CD4-positive, alpha-beta memory T cell (primary cell): ENCODE measurements at regions not wholly inside any gene's neighbourhood (a gene's known extent, or its start where the extent isn't known, plus 50 kb on each side); places are given as distances from the start of the nearest gene placed in this dataset.

Experiments
- CTCF ChIA-PET: fragments of 350-600 bp; sonication (Branson Sonifier 250); formaldehyde crosslinking; loops from one replicate; lab custom pipeline; 2021; ENCODE audit warnings: inconsistent platforms; ENCODE audit not compliant: partially characterized antibody; lab: Charles Lee
- POLR2A ChIA-PET: fragments of 350-600 bp; sonication (Branson Sonifier 250); formaldehyde crosslinking; loops from one replicate; lab custom pipeline; 2021; ENCODE audit not compliant: partially characterized antibody; lab: Charles Lee
- DNase-seq, 5 donors: peaks; one replicate each; pipeline versions ENCODE4 v3.0.0 to v3.0.0-alpha.2; 2020 to 2022; ENCODE audit warnings: mixed read lengths in 1 of 5
- H3K27ac ChIP-seq: one replicate; pipeline ENCODE4 v1.7.0; 2013; ENCODE audit warnings: low read depth, low read length
- H3K27me3 ChIP-seq: 2 replicates; pipeline ENCODE4 v1.7.0; 2013; ENCODE audit warnings: mild to moderate bottlenecking, low read length, moderate library complexity; ENCODE audit not compliant: insufficient read depth
- H3K36me3 ChIP-seq: 2 replicates; pipeline ENCODE4 v1.7.0; 2013; ENCODE audit warnings: mild to moderate bottlenecking, low read length, moderate library complexity; ENCODE audit not compliant: insufficient read depth
- H3K4me1 ChIP-seq: 2 replicates; pipeline ENCODE4 v1.7.0; 2013; ENCODE audit warnings: mild to moderate bottlenecking, low read length, moderate library complexity; ENCODE audit not compliant: insufficient read depth
- H3K4me3 ChIP-seq, 2 donors: one replicate each; pipeline ENCODE4 v1.7.0; 2013; ENCODE audit warnings: low read length in 2 of 2, mild to moderate bottlenecking in 1 of 2
- H3K9me3 ChIP-seq, 2 donors: one replicate each; pipeline ENCODE4 v1.7.0; 2013; ENCODE audit warnings: low read length in 2 of 2, control low read depth in 1 of 2; ENCODE audit not compliant: control insufficient read depth in 1 of 2
- H3K27ac Mint-ChIP-seq, 7 donors: one replicate each; pipeline ENCODE4 v1.8.0; 2020 to 2021; ENCODE audit warnings: mixed read lengths in 7 of 7, mild to moderate bottlenecking in 6 of 7, inconsistent platforms in 3 of 7, moderate library complexity in 3 of 7
- H3K27me3 Mint-ChIP-seq, 2 donors: one replicate each; pipeline ENCODE4 v1.8.0; 2020 to 2021; ENCODE audit warnings: mixed read lengths in 2 of 2
- H3K36me3 Mint-ChIP-seq, 2 donors: one replicate each; pipeline ENCODE4 v1.8.0; 2020 to 2021; ENCODE audit warnings: mixed read lengths in 2 of 2, inconsistent platforms in 1 of 2, mild to moderate bottlenecking in 1 of 2
- H3K4me1 Mint-ChIP-seq, 4 donors: one replicate each; pipeline ENCODE4 v1.8.0; 2020 to 2021; ENCODE audit warnings: mixed read lengths in 4 of 4, mild to moderate bottlenecking in 1 of 4
- H3K4me3 Mint-ChIP-seq, 8 donors: one replicate each; pipeline ENCODE4 v1.8.0; 2020 to 2021; ENCODE audit warnings: mixed read lengths in 8 of 8, mild to moderate bottlenecking in 7 of 8, moderate library complexity in 6 of 8, inconsistent platforms in 3 of 8
- H3K9me3 Mint-ChIP-seq, 8 donors: one replicate each; pipeline ENCODE4 v1.8.0; 2020 to 2021; ENCODE audit warnings: mixed read lengths in 8 of 8, mild to moderate bottlenecking in 5 of 8, inconsistent platforms in 3 of 8, moderate library complexity in 1 of 8
- intact Hi-C: fragments of 100-400 bp; cut with micrococcal nuclease; formaldehyde crosslinking; loops from one replicate; pipeline ENCODE4 v1.15.1; 2023

DNA sequence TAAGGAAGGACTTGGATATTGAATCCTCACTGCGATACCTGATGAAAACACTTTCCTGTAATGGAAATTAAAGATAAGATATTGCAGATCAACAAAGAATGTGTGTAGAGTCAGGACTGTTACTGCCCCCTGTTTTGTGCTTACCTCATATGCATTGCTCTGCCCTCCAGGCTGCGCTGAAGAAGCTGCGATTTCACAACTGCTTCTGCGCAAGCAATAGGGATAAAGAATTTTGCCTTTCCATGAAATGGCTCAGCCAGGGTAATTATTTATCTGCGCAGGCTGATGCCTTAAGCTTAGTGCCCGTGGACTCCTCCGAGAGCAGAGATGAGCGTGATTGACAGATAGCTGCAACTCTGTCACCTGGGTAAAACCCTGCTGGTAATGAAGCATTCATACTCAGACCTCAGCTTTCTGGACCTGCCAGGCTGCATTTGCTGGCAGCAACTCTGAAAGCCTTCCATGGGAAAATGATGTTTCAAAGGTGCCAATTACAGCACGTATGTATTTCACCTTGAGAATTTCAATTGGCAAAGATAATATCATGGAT, 370.6 kb downstream of the SAMD5 start:
- H3K4me3 ChIP-seq = no peak overlapping the region
- H3K27ac ChIP-seq = no peak overlapping the region
- H3K36me3 Mint-ChIP-seq = no peaks in the 10 kb centered on the region
- no peak for DNase-seq
- intact Hi-C loops = no loop called here
- H3K9me3 ChIP-seq = no peaks in the 10 kb centered on the region
- no peaks in the 10 kb centered on the region for H3K4me1 ChIP-seq
- H3K27me3 ChIP-seq = no peaks in the 10 kb centered on the region
- peaks cover 0 to 3% (median 0%) of the 10 kb centered on the region in 8 donors for H3K9me3 Mint-ChIP-seq
- H3K27ac Mint-ChIP-seq = no peak overlapping the region
- H3K4me1 Mint-ChIP-seq = no peaks in the 10 kb centered on the region
- no peaks in the 10 kb centered on the region for H3K27me3 Mint-ChIP-seq
- ChIA-PET POLR2A (no interaction called here), CTCF (no interaction called here)
- no peak overlapping the region for H3K4me3 Mint-ChIP-seq
- H3K36me3 ChIP-seq = no peaks in the 10 kb centered on the region

DNA sequence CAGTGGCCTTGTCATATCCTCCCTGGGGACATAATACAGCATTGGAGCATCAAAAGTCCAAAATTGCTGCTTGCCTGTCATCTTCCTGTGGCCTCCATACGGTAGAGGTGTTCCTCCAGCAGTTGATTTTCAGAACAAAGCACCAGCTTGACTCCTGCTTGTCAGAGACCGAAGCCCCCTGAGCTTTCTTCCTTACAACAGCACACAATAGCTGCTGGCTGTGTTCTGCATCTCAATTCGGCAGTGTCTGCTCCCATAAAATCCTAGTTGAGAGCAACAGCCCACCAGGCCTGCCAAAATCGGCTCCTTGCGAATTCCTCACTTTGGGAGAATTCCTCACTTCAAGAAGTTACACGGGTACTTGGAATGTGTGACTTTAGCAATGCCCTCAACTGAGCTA, 372.9 kb downstream of the SAMD5 start:
- Histone ChIP-seq H3K27ac (no peak overlapping the region), H3K4me1 (no peaks in the 10 kb centered on the region), H3K9me3 (no peaks in the 10 kb centered on the region), H3K27me3 (no peaks in the 10 kb centered on the region), H3K4me3 (no peak overlapping the region), H3K36me3 (no peaks in the 10 kb centered on the region)
- Mint-ChIP-seq H3K4me1 (no peaks in the 10 kb centered on the region), H3K36me3 (no peaks in the 10 kb centered on the region), H3K27me3 (no peaks in the 10 kb centered on the region), H3K4me3 (no peak overlapping the region), H3K9me3 (peaks cover 0 to 3% (median 0%) of the 10 kb centered on the region in 8 donors), H3K27ac (no peak overlapping the region)
- DNase-seq = no peak
- ChIA-PET POLR2A (no interaction called here), CTCF (no interaction called here)
- intact Hi-C loops = no loop called here

DNA sequence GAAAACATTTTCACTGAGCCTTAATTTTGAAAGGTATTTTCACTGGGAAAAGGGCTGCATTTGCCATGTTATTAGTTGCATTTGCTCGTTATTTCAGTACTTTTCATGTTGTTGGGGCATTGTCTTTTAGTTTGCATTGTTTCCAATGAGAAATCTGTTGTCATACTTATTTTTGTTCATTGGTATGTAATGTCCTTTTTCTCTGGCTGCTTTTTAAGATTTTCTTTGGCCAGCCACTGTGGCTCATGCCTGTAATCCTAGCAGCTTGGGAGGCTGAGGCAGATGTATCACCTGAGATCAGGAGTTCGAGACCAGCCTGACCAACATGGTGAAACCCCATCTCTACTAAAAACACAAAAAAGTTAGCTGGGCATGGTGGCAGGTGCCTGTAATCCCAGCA, 379.9 kb downstream of the SAMD5 start:
- H3K27me3 Mint-ChIP-seq = no peaks in the 10 kb centered on the region

DNA sequence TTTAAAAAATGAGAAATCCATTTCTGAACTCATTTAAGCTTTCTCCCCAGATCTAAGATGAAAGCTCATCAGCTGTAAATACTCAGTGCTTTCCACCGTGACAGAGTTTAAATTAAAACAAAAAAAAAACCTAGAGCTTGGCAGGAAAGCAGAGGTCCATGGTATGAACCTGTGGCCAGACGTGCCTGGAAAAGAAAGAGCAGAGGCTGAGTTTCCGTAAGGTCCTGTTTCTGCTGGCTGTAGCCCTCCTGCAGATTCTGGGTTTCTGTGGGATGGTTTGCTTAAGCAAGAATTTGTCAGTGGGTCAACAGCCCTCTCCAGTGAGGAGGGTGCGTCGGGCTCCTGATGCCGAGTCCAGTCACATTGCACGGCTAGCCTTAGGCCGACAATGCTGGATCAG, 383.2 kb downstream of the SAMD5 start:
- peaks cover 0 to 9% (median 5%) of the 10 kb centered on the region in 8 donors for H3K9me3 Mint-ChIP-seq
- H3K4me3 ChIP-seq = no peak overlapping the region
- ChIA-PET CTCF (no interaction called here), POLR2A (no interaction called here)
- H3K27me3 ChIP-seq = no peaks in the 10 kb centered on the region
- no peaks in the 10 kb centered on the region for H3K27me3 Mint-ChIP-seq
- no peaks in the 10 kb centered on the region for H3K4me1 ChIP-seq
- no peak overlapping the region for H3K4me3 Mint-ChIP-seq
- intact Hi-C loops = no loop called here
- H3K4me1 Mint-ChIP-seq = no peaks in the 10 kb centered on the region
- no peaks in the 10 kb centered on the region for H3K9me3 ChIP-seq
- no peak for DNase-seq
- no peak overlapping the region for H3K27ac ChIP-seq
- no peaks in the 10 kb centered on the region for H3K36me3 ChIP-seq
- no peaks in the 10 kb centered on the region for H3K36me3 Mint-ChIP-seq
- H3K27ac Mint-ChIP-seq = no peak overlapping the region

More for the DNA sequence above, 379.9 kb downstream of the SAMD5 start:
- Mint-ChIP-seq H3K9me3 (peaks cover 0 to 9% (median 4%) of the 10 kb centered on the region in 8 donors), H3K27ac (no peak overlapping the region), H3K36me3 (no peaks in the 10 kb centered on the region), H3K4me3 (no peak overlapping the region), H3K4me1 (no peaks in the 10 kb centered on the region)
- Histone ChIP-seq H3K27ac (no peak overlapping the region), H3K36me3 (no peaks in the 10 kb centered on the region), H3K9me3 (no peaks in the 10 kb centered on the region), H3K27me3 (no peaks in the 10 kb centered on the region), H3K4me1 (no peaks in the 10 kb centered on the region), H3K4me3 (no peak overlapping the region)
- ChIA-PET CTCF (no interaction called here), POLR2A (no interaction called here)
- intact Hi-C loops = no loop called here
- no peak for DNase-seq

DNA sequence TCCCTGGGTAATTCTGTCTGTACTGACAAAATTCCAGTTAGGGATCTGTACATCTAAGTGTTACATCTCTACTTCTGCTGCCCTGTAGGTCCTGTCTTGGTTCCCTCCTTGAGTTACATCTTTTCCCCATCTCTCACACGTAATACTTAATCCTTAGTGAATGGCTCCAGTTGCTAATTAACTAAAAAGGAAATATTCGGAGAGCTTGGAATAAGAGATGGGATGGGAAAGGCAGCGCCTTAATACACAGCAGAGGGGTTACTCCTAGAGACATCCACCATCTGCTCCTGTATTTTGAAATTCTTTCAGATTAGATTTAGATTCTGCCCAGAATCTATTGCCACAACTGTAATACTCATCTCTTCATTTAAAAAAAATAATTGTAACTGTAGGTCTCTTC, 384.0 kb downstream of the SAMD5 start:
- H3K36me3 ChIP-seq = no peaks in the 10 kb centered on the region
- H3K27me3 ChIP-seq = no peaks in the 10 kb centered on the region
- Mint-ChIP-seq H3K9me3 (peaks cover 0 to 7% (median 4%) of the 10 kb centered on the region in 8 donors), H3K27ac (no peak overlapping the region), H3K27me3 (no peaks in the 10 kb centered on the region), H3K4me1 (no peaks in the 10 kb centered on the region), H3K4me3 (no peak overlapping the region), H3K36me3 (no peaks in the 10 kb centered on the region)
- intact Hi-C loops = no loop called here
- no peaks in the 10 kb centered on the region for H3K4me1 ChIP-seq
- no peak overlapping the region for H3K4me3 ChIP-seq
- H3K27ac ChIP-seq = no peak overlapping the region
- DNase-seq = no peak
- no peaks in the 10 kb centered on the region for H3K9me3 ChIP-seq
- ChIA-PET POLR2A (no interaction called here), CTCF (no interaction called here)

DNA sequence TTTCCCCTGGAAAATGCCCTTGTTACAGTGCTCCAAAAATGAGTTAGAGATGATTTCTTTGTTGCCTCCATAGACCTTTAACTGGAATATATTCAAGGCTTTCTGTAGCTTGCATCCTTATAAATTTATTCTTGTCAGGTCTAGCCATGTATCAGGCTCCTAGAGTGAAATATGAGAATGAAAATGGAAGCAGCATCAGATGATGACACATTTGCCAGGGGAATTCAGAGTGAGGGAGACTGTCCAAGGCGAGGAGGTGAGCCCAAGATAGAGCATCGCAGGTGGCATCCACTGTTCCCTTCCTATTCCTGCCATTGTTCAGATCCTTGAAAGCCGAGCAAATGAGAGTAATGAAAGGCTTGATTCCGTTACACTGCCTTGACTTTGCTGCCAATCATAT, 386.8 kb downstream of the SAMD5 start:
- Mint-ChIP-seq H3K36me3 (no peaks in the 10 kb centered on the region), H3K4me3 (no peak overlapping the region), H3K27me3 (no peaks in the 10 kb centered on the region), H3K9me3 (peaks cover 0 to 4% (median 0%) of the 10 kb centered on the region in 8 donors), H3K4me1 (no peaks in the 10 kb centered on the region), H3K27ac (no peak overlapping the region)
- no peaks in the 10 kb centered on the region for H3K9me3 ChIP-seq
- H3K4me1 ChIP-seq = no peaks in the 10 kb centered on the region
- intact Hi-C loops = no loop called here
- no peaks in the 10 kb centered on the region for H3K27me3 ChIP-seq
- ChIA-PET POLR2A (no interaction called here), CTCF (no interaction called here)
- no peak overlapping the region for H3K4me3 ChIP-seq
- no peak overlapping the region for H3K27ac ChIP-seq
- DNase-seq = no peak
- no peaks in the 10 kb centered on the region for H3K36me3 ChIP-seq

DNA sequence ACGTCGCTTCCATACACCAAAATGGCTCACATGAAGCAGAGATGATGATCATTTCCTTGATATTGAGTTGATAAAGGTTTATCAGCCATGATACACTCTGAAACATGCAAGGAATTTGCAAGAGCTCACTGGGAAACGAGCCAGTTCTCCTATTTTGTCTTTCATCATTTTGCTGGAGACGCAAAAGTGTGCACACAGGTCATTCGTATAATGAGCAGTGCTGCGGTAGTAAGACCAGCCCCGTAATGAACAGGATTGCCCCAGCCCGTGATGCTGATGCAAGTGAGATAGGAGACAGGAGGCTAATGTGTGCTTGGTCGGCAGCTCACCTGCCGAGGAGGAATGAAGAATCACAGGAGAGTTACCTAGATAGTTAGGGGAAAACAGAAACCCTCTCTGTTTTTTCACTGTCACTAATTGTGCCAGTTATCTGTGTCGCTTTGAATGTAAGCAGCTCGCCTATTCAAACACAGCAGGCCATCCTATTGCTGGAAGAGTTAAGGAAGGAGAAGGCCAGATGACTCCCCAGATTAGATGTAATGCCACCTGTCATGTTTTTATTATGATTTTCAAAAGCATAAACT, 391.8 kb downstream of the SAMD5 start:
- Mint-ChIP-seq H3K9me3 (peaks cover 0 to 3% (median 0%) of the 10 kb centered on the region in 8 donors), H3K4me1 (no peaks in the 10 kb centered on the region), H3K27ac (no peak overlapping the region), H3K36me3 (no peaks in the 10 kb centered on the region), H3K4me3 (no peak overlapping the region), H3K27me3 (no peaks in the 10 kb centered on the region)
- Histone ChIP-seq H3K36me3 (no peaks in the 10 kb centered on the region), H3K27me3 (no peaks in the 10 kb centered on the region), H3K9me3 (no peaks in the 10 kb centered on the region), H3K4me1 (no peaks in the 10 kb centered on the region), H3K4me3 (no peak overlapping the region), H3K27ac (no peak overlapping the region)
- DNase-seq = no peak
- ChIA-PET CTCF (no interaction called here), POLR2A (no interaction called here)
- intact Hi-C loops = no loop called here
